Activated B cell treated with CpG ODN at 0.5 μM for 24 hours (primary cell): ENCODE measurements at regions not wholly inside any gene's neighbourhood (a gene's known extent, or its start where the extent isn't known, plus 50 kb on each side); places are given as distances from the start of the nearest gene placed in this dataset.

ENCODE experiments used
- ATAC-seq: fragments of 200-7000 bp; cut with Tn5 transposase; one replicate; pipeline ENCODE4 v1.10.0; 2021; ENCODE audit warnings: low read depth, mild to moderate bottlenecking, moderate library complexity
- CTCF ChIA-PET: fragments of 350-600 bp; sonication (Branson Sonifier 250); formaldehyde crosslinking; loops from one replicate; lab custom pipeline; 2021; ENCODE audit warnings: antibody characterized with exemption; lab: Charles Lee
- POLR2A ChIA-PET: fragments of 350-600 bp; sonication (Branson Sonifier 250); formaldehyde crosslinking; loops from one replicate; lab custom pipeline; 2021; ENCODE audit warnings: antibody characterized with exemption; lab: Charles Lee
- DNase-seq: peaks from one replicate; pipeline ENCODE4 v3.0.0; 2022
- H3K27ac Mint-ChIP-seq: one replicate; pipeline ENCODE4 v1.8.0; 2020; ENCODE audit warnings: mixed read lengths
- H3K27me3 Mint-ChIP-seq: one replicate; pipeline ENCODE4 v1.8.0; 2021; ENCODE audit warnings: mixed read lengths
- H3K36me3 Mint-ChIP-seq: one replicate; pipeline ENCODE4 v1.8.0; 2021; ENCODE audit warnings: low read depth, mixed read lengths
- H3K4me1 Mint-ChIP-seq: one replicate; pipeline ENCODE4 v1.8.0; 2021; ENCODE audit warnings: mixed read lengths
- H3K4me3 Mint-ChIP-seq: one replicate; pipeline ENCODE4 v1.8.0; 2020; ENCODE audit warnings: mild to moderate bottlenecking, mixed read lengths
- H3K9me3 Mint-ChIP-seq: one replicate; pipeline ENCODE4 v1.8.0; 2020; ENCODE audit warnings: mixed read lengths
- intact Hi-C: fragments of 100-400 bp; cut with micrococcal nuclease; formaldehyde crosslinking; loops from one replicate; pipeline ENCODE4 v1.15.1; 2024
- TF ChIP-seq, protein P1 (sequence below): fragments of 200-600 bp; IDR thresholded peaks from one replicate; pipeline ENCODE4 v1.8.0; 2022; ENCODE audit warnings: antibody characterized with exemption, mild to moderate bottlenecking

DNA sequence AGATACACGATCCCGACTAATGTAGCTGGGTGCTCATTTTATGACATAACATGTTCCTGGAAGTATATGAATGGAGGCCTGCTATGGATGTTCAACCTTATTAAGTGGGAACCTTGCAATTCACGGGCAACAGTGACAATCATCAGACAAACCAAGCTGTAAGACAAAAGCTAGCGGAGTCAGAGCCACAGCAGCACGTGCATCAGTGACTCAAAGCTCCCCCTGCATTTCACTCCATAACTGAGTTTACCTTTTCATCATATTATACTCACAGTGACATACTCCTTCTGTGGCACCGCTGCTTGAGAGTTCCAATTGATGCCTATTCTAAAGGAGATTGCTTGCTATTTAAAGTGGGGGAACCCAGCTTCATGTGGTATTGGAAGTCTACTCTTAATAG lies 176.0 kb upstream of the PITRM1 start:
- Mint-ChIP-seq H3K36me3 (no peaks in the 10 kb centered on the region), H3K4me3 (no peak overlapping the region), H3K9me3 (no peaks in the 10 kb centered on the region), H3K4me1 (no peaks in the 10 kb centered on the region), H3K27me3 (peaks cover 27% of the 10 kb centered on the region), H3K27ac (no peak overlapping the region)
- ATAC-seq: no peak
- ChIA-PET CTCF (no interaction called here), POLR2A (no interaction called here)
- DNase-seq: no peak
- intact Hi-C loops: no loop called here
- TF ChIP-seq, protein P1, sequence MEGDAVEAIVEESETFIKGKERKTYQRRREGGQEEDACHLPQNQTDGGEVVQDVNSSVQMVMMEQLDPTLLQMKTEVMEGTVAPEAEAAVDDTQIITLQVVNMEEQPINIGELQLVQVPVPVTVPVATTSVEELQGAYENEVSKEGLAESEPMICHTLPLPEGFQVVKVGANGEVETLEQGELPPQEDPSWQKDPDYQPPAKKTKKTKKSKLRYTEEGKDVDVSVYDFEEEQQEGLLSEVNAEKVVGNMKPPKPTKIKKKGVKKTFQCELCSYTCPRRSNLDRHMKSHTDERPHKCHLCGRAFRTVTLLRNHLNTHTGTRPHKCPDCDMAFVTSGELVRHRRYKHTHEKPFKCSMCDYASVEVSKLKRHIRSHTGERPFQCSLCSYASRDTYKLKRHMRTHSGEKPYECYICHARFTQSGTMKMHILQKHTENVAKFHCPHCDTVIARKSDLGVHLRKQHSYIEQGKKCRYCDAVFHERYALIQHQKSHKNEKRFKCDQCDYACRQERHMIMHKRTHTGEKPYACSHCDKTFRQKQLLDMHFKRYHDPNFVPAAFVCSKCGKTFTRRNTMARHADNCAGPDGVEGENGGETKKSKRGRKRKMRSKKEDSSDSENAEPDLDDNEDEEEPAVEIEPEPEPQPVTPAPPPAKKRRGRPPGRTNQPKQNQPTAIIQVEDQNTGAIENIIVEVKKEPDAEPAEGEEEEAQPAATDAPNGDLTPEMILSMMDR: no peak

DNA sequence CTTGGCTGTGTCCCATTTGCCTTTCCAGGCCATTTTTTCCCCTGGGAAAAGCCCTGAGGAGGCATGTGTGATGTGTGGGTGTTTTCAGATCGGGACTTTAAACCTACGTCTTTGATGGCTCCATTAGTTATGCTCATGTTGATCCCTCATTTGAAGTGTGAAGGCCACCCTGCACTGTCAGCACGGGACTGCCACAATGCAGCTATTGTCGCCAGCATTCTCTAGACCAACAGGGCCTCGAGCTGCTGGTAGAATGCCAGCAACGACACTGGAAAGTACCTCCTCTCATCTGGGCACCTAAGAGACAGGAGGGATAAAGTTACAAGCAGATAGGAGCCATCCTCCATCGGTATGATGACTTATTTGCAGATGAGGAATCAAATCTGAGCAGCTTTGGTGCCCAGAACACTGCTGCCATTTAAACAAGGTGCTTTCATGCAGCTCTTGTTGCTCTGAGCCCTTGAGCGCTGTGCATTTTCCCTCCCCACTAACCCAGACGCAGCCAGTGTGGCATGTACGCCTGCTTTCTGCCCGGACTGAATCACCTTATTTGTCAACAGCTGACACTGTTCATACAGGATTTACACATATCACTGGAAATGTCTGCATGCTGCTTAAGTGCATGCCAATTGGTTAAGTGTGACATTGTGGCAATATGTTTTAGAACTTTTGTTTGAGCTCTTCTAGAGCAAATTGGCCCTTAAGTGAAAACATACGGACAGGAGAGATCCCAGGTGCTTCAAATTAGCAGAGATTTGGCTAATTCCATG lies 175.0 kb upstream of the PITRM1 start:
- peaks cover 27% of the 10 kb centered on the region for H3K27me3 Mint-ChIP-seq
- POLR2A ChIA-PET: no interaction called here

DNA sequence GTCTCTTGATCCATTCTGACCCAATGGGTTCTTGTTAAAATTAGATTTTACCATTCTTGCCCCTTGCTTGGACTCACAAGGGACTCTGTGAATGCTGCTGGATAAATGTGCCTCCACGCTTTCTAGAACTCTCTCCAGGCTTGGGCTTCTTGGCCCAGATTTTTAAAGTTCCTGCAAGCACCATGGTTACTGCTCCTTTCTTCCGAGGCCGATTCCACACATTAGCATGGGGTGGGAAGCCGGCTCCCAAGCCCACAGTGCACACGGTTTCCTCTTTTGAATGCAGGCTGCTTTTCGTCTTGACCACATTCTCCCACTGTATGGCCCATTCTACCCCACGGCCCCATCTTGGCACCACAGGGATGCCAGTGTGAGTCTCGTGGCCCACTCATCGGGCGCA lies 174.3 kb upstream of the PITRM1 start:
- no peak for DNase-seq
- Mint-ChIP-seq H3K36me3 (no peaks in the 10 kb centered on the region), H3K9me3 (no peaks in the 10 kb centered on the region), H3K27ac (no peak overlapping the region), H3K27me3 (peaks cover 27% of the 10 kb centered on the region), H3K4me1 (no peaks in the 10 kb centered on the region), H3K4me3 (no peak overlapping the region)
- ATAC-seq: no peak
- ChIA-PET POLR2A (no interaction called here), CTCF (no interaction called here)
- TF ChIP-seq, protein P1: no peak
- intact Hi-C loops: no loop called here

More for the DNA sequence above, 175.0 kb upstream of the PITRM1 start:
- intact Hi-C loops: no loop called here
- TF ChIP-seq, protein P1: no peak
- CTCF ChIA-PET: no interaction called here
- no peak overlapping the region for H3K4me3 Mint-ChIP-seq
- DNase-seq (no peak), ATAC-seq (no peak)
- no peak overlapping the region for H3K27ac Mint-ChIP-seq
- no peaks in the 10 kb centered on the region for H3K36me3 Mint-ChIP-seq
- no peaks in the 10 kb centered on the region for H3K4me1 Mint-ChIP-seq
- H3K9me3 Mint-ChIP-seq: no peaks in the 10 kb centered on the region

DNA sequence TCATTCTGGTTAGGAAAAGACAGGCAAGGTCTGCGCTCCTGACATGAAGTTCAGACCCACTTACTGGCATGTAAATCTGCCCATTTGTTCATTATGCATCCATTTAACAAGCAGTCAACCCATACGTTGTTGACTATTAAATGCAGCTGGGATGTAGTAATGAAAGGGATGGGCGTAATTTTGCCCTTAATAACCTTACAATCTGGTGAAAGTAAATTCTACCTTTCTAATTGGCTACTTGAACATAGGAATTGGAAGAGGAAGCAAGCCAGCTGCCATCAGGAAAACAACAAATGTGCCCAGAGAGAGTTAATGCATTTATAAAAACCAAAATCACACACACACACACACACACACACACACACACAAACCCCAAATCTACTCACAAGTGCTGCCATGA lies 170.2 kb upstream of the PITRM1 start:
- DNase-seq: no peak
- POLR2A ChIA-PET: no interaction called here
- no peaks in the 10 kb centered on the region for H3K4me1 Mint-ChIP-seq
- no peak overlapping the region for H3K4me3 Mint-ChIP-seq
- H3K27ac Mint-ChIP-seq: no peak overlapping the region
- intact Hi-C loops: no loop called here
- no peaks in the 10 kb centered on the region for H3K9me3 Mint-ChIP-seq
- peaks cover 15% of the 10 kb centered on the region for H3K27me3 Mint-ChIP-seq
- CTCF ChIA-PET: no interaction called here
- no peaks in the 10 kb centered on the region for H3K36me3 Mint-ChIP-seq
- TF ChIP-seq, protein P1: no peak
- no peak for ATAC-seq

DNA sequence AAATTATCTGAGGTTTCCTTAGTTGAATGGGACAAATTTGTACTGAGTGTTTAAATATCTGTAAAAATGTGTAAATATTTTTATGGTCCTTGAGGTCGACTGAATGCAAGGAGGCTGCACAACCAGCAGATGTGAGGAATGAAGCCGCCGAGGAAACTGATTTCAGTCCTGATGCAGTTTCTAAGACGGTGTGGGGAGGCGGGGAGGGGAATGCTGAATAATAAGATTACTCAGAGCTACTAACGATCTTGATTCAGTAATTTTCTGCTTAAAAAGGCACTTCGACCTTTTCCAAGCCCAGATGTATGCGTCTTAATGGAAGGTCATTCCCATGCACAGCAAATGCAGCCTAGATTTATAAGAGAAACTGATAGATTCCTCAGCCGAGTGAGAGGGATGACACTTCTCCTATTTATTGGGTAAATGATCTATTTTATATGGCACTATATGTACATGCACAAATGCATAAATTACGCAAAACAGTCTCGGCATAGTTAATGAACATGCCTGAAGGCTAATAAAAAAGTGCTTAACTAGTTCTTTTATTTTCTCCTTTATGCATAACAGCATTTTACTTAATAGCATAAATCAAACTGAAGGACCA lies 167.6 kb upstream of the PITRM1 start:
- no peak overlapping the region for H3K4me3 Mint-ChIP-seq
- ChIA-PET POLR2A (no interaction called here), CTCF (no interaction called here)
- H3K27ac Mint-ChIP-seq: no peak overlapping the region
- DNase-seq: no peak
- no peaks in the 10 kb centered on the region for H3K4me1 Mint-ChIP-seq
- ATAC-seq: no peak
- TF ChIP-seq, protein P1: no peak
- intact Hi-C loops: no loop called here
- H3K36me3 Mint-ChIP-seq: no peaks in the 10 kb centered on the region
- no peaks in the 10 kb centered on the region for H3K9me3 Mint-ChIP-seq
- H3K27me3 Mint-ChIP-seq: peaks cover 10% of the 10 kb centered on the region
